Activated CD8-positive, alpha-beta T cell treated with anti-CD3 and anti-CD28 coated beads for 36 hours (primary cell): ENCODE measurements at regions not wholly inside any gene's neighbourhood (a gene's known extent, or its start where the extent isn't known, plus 50 kb on each side); places are given as distances from the start of the nearest gene placed in this dataset.

Source experiments
- ATAC-seq: fragments of 200-7000 bp; cut with Tn5 transposase; one replicate; pipeline ENCODE4 v1.10.0; 2021; ENCODE audit warnings: mild to moderate bottlenecking, moderate library complexity
- CTCF ChIA-PET: fragments of 350-600 bp; sonication (Branson Sonifier 250); formaldehyde crosslinking; loops from one replicate; lab custom pipeline; 2021; ENCODE audit warnings: antibody characterized with exemption; lab: Charles Lee
- POLR2A ChIA-PET: fragments of 350-600 bp; sonication (Branson Sonifier 250); formaldehyde crosslinking; loops from one replicate; lab custom pipeline; 2021; ENCODE audit warnings: antibody characterized with exemption; lab: Charles Lee
- DNase-seq: peaks from one replicate; pipeline ENCODE4 v3.0.0-alpha.2; 2020
- H3K27ac Mint-ChIP-seq: one replicate; pipeline ENCODE4 v1.8.0; 2021; ENCODE audit warnings: mild to moderate bottlenecking, mixed read lengths
- H3K27me3 Mint-ChIP-seq: one replicate; pipeline ENCODE4 v1.8.0; 2021; ENCODE audit warnings: mixed read lengths
- H3K36me3 Mint-ChIP-seq: one replicate; pipeline ENCODE4 v1.8.0; 2021; ENCODE audit warnings: low read depth, mixed read lengths
- H3K4me1 Mint-ChIP-seq: one replicate; pipeline ENCODE4 v1.8.0; 2021; ENCODE audit warnings: low read depth, mixed read lengths
- H3K4me3 Mint-ChIP-seq: one replicate; pipeline ENCODE4 v1.8.0; 2021; ENCODE audit warnings: mild to moderate bottlenecking, moderate library complexity, mixed read lengths
- H3K9me3 Mint-ChIP-seq: one replicate; pipeline ENCODE4 v1.8.0; 2021; ENCODE audit warnings: mixed read lengths
- intact Hi-C: fragments of 100-400 bp; cut with micrococcal nuclease; formaldehyde crosslinking; loops from one replicate; pipeline ENCODE4 v1.10.0; 2022
- TF ChIP-seq, protein P1 (sequence below): fragments of 200-600 bp; IDR thresholded peaks from one replicate; pipeline ENCODE4 v1.8.0; 2022; ENCODE audit warnings: antibody characterized with exemption, mild to moderate bottlenecking

DNA sequence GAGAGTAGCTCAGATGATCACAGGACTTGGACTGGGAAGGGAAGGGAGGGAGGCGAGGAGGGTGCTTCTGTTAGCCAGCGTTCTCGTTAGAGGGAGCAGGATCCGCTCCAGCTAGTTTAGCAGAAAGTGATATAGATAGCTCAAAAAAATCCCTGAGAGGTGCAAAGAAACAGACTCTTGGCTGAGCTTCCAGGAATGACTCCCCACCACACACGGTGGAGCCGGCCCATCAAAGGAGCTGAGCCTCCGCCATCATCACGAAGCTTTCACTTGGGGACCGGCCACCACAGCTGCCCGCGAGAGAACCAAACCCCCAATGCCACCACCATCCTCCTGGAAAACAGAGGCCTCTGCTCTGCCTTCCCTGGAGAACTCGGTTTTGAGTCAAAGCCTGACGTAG lies 124.6 kb upstream of the BCL2L14 start:
- intact Hi-C loops, result no loop called here
- TF ChIP-seq, protein P1, sequence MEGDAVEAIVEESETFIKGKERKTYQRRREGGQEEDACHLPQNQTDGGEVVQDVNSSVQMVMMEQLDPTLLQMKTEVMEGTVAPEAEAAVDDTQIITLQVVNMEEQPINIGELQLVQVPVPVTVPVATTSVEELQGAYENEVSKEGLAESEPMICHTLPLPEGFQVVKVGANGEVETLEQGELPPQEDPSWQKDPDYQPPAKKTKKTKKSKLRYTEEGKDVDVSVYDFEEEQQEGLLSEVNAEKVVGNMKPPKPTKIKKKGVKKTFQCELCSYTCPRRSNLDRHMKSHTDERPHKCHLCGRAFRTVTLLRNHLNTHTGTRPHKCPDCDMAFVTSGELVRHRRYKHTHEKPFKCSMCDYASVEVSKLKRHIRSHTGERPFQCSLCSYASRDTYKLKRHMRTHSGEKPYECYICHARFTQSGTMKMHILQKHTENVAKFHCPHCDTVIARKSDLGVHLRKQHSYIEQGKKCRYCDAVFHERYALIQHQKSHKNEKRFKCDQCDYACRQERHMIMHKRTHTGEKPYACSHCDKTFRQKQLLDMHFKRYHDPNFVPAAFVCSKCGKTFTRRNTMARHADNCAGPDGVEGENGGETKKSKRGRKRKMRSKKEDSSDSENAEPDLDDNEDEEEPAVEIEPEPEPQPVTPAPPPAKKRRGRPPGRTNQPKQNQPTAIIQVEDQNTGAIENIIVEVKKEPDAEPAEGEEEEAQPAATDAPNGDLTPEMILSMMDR, result no peak
- no peak overlapping the region for H3K27ac Mint-ChIP-seq
- ChIA-PET CTCF (interaction anchor here (0.9 to 1.6 kb wide), 3 partner anchors 10 to 87 kb away, joined by 3 to 6 read pairs (median 5); no protein-coding TSS in a partner anchor), POLR2A (no interaction called here)
- ATAC-seq (no peak), DNase-seq (no peak)
- H3K36me3 Mint-ChIP-seq, result no peaks in the 10 kb centered on the region
- no peaks in the 10 kb centered on the region for H3K9me3 Mint-ChIP-seq
- H3K27me3 Mint-ChIP-seq, result peaks cover 10% of the 10 kb centered on the region
- H3K4me1 Mint-ChIP-seq, result peaks cover 3% of the 10 kb centered on the region
- no peak overlapping the region for H3K4me3 Mint-ChIP-seq

DNA sequence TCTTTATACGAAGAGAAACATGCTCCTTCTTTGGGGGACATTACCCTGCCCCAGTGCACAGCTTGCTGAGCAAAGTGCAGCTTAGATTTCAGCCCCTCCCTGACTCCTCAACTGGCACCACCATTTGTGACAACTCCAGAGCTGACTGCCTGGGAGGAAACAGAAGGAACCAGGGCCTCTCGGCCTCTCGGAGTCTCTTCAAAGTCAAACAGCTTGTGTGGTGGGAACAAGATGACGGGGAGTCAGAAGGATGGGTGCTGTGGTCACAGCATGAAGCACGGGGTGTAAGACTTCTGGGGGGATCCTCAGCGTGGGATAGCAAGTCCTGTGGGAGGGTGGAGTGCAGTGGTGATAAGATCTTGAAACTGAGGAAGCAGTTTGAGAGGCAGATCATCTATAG lies 123.5 kb upstream of the BCL2L14 start:
- peaks cover 3% of the 10 kb centered on the region for H3K4me1 Mint-ChIP-seq
- POLR2A ChIA-PET, result no interaction called here
- H3K36me3 Mint-ChIP-seq, result no peaks in the 10 kb centered on the region
- no peak for ATAC-seq
- TF ChIP-seq, protein P1, result no peak
- CTCF ChIA-PET, result interaction anchor here (1.5 to 1.6 kb wide), 2 partner anchors 9 to 86 kb away, joined by 5 to 6 read pairs; no protein-coding TSS in a partner anchor
- no peaks in the 10 kb centered on the region for H3K9me3 Mint-ChIP-seq
- H3K27me3 Mint-ChIP-seq, result peaks cover 10% of the 10 kb centered on the region
- no peak overlapping the region for H3K4me3 Mint-ChIP-seq
- no peak overlapping the region for H3K27ac Mint-ChIP-seq
- DNase-seq, result no peak
- intact Hi-C loops, result no loop called here

DNA sequence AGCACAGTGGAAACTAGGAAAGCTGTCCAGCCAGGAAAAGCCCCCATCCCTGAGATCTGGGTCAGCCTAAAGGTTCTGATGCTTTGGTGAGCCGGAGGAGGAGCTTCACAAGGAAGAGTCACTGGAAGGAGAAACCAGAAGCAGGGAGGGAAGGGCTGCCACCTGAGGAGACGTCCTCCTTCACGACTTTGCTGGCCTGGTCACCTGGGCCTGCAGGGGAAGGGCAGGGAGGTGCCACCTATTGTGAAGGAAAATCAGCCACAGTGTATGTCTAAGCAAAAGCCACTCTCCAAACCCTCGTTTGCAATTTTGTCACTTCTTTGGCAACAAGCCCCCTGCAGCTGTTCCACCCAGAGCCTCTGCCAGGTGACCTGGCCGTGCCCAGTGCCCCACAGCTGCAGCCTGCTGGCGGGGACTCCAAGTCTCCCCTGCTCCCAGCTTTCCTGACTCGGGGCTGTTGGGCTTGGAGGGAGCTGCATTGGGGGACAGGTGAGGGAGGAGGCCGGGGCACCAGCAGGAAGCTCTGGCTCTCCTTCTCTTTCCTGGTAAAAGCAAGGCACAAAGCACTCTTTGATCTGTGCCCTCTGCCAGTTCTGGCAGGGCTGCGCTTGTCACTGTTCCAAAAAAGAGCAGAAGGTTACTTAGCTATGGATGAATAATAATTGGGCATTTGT lies 120.9 kb upstream of the BCL2L14 start:
- POLR2A ChIA-PET, result no interaction called here
- H3K4me3 Mint-ChIP-seq, result no peak overlapping the region
- peaks cover 13% of the 10 kb centered on the region for H3K27me3 Mint-ChIP-seq

DNA sequence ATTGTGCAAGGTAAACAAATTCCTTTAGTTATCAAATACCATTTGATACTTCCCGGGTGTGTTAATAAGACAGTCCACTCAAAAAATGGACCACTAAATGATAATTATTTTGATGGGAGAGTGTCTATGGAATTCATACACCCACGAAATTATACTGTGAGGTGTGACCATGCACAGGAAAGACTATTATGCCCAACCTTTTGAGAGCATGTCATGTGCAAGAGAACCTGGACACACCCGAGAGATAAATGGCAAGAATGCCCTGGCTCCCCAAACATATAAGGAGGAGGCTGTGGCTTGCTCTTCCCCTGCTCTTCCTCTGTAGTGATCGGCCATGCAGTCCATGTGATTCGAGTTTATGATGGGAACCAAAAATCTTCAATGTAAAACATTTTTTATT lies 119.5 kb upstream of the BCL2L14 start:
- peaks cover 19% of the 10 kb centered on the region for H3K4me1 Mint-ChIP-seq
- no peak for ATAC-seq
- POLR2A ChIA-PET, result no interaction called here

More for the DNA sequence above, 120.9 kb upstream of the BCL2L14 start:
- intact Hi-C loops, result no loop called here
- CTCF ChIA-PET, result interaction anchor here (1.2 kb wide), 1 partner anchor 10 kb away, joined by 3 read pairs; no protein-coding TSS in a partner anchor
- H3K36me3 Mint-ChIP-seq, result no peaks in the 10 kb centered on the region
- no peaks in the 10 kb centered on the region for H3K9me3 Mint-ChIP-seq
- ATAC-seq, result no peak
- TF ChIP-seq, protein P1, result no peak
- DNase-seq, result no peak
- peaks cover 18% of the 10 kb centered on the region for H3K4me1 Mint-ChIP-seq
- no peak overlapping the region for H3K27ac Mint-ChIP-seq

More for the DNA sequence above, 119.5 kb upstream of the BCL2L14 start:
- Mint-ChIP-seq H3K4me3 (no peak overlapping the region), H3K27me3 (peaks cover 21% of the 10 kb centered on the region), H3K27ac (no peak overlapping the region), H3K36me3 (no peaks in the 10 kb centered on the region), H3K9me3 (no peaks in the 10 kb centered on the region)
- CTCF ChIA-PET, result interaction anchor here (0.9 to 1.2 kb wide), 2 partner anchors 8 to 376 kb away, joined by 3 to 6 read pairs; no protein-coding TSS in a partner anchor
- DNase-seq, result no peak
- intact Hi-C loops, result no loop called here
- TF ChIP-seq, protein P1, result no peak
